ENCODE measurements at regions not wholly inside any gene's neighbourhood (a gene's known extent, or its start where the extent isn't known, plus 50 kb on each side); places are given as distances from the start of the nearest gene placed in this dataset.

GRCh38 chr2:60321816-60322215 is 231.6 kb downstream of the BCL11A start:
- FAIRE-seq (no peak), DNase-seq (ENCODE audit: low spot score) (no peak)

GRCh38 chr2:60320724-60321123 is 232.7 kb downstream of the BCL11A start:
- FAIRE-seq (no peak), DNase-seq (ENCODE audit: low spot score) (no peak)

GRCh38 chr2:60319031-60319547 is 234.4 kb downstream of the BCL11A start:
- DNase-seq (ENCODE audit: low spot score) (no peak), FAIRE-seq (no peak)

- FAIRE-seq (no peak), DNase-seq (ENCODE audit: low spot score) (no peak)
These were observed 234.9 kb downstream of the BCL11A start for GRCh38 chr2:60318544-60318943.

- FAIRE-seq (no peak), DNase-seq (ENCODE audit: low spot score) (no peak)
These were observed 235.6 kb downstream of the BCL11A start for GRCh38 chr2:60317844-60318243.

- DNase-seq (ENCODE audit: low spot score) = no peak
- FAIRE-seq = no peak
These were observed 236.4 kb downstream of the BCL11A start for GRCh38 chr2:60317034-60317386.

- FAIRE-seq = no peak
- no peak for DNase-seq (ENCODE audit: low spot score)
These were observed 236.9 kb downstream of the BCL11A start for GRCh38 chr2:60316381-60317033.

GRCh38 chr2:60313470-60314172 is 239.8 kb downstream of the BCL11A start:
- FAIRE-seq (no peak), DNase-seq (ENCODE audit: low spot score) (no peak)

- FAIRE-seq (no peak), DNase-seq (ENCODE audit: low spot score) (no peak)
These were observed 240.8 kb downstream of the BCL11A start for GRCh38 chr2:60312618-60313017.

- no peak for DNase-seq (ENCODE audit: low spot score)
- FAIRE-seq = no peak
These were observed 241.9 kb downstream of the BCL11A start for GRCh38 chr2:60311524-60311923.

GRCh38 chr2:60309941-60310660 is 243.4 kb downstream of the BCL11A start:
- no peak for DNase-seq (ENCODE audit: low spot score)
- no peak for FAIRE-seq

- DNase-seq (ENCODE audit: low spot score) (no peak), FAIRE-seq (no peak)
These were observed 244.1 kb downstream of the BCL11A start for GRCh38 chr2:60309336-60309735.

GRCh38 chr2:60306267-60306861 is 247.1 kb downstream of the BCL11A start:
- DNase-seq (ENCODE audit: low spot score) (no peak), FAIRE-seq (no peak)

GRCh38 chr2:60303680-60304079 is 249.8 kb downstream of the BCL11A start:
- FAIRE-seq = no peak
- no peak for DNase-seq (ENCODE audit: low spot score)

- FAIRE-seq (no peak), DNase-seq (ENCODE audit: low spot score) (no peak)
These were observed 250.9 kb downstream of the BCL11A start for GRCh38 chr2:60302377-60303126.

- no peak for DNase-seq (ENCODE audit: low spot score)
- no peak for FAIRE-seq
These were observed 251.7 kb downstream of the BCL11A start for GRCh38 chr2:60301726-60302125.

GRCh38 chr2:60299179-60299578 is 254.3 kb downstream of the BCL11A start:
- no peak for DNase-seq (ENCODE audit: low spot score)
- FAIRE-seq = no peak

GRCh38 chr2:60298006-60298696 is 255.3 kb downstream of the BCL11A start:
- no peak for FAIRE-seq
- DNase-seq (ENCODE audit: low spot score) = no peak

- no peak for FAIRE-seq
These were observed 256.0 kb downstream of the BCL11A start for GRCh38 chr2:60297296-60298005.

More at GRCh38 chr2:60297296-60298005, 256.0 kb downstream of the BCL11A start:
- DNase-seq (ENCODE audit: low spot score) = no peak
